Stimulated activated CD8-positive, alpha-beta memory T cell treated with anti-CD3 and anti-CD28 coated beads, Interleukin-2, amount 100 ng/mL, for 48 hours (primary cell): ENCODE measurements at regions not wholly inside any gene's neighbourhood (a gene's known extent, or its start where the extent isn't known, plus 50 kb on each side); places are given as distances from the start of the nearest gene placed in this dataset.

Source experiments
- DNase-seq, 2 donors: peaks; one replicate each; pipeline ENCODE4 v3.0.0-alpha.2; 2020; ENCODE audit warnings: low read depth in 2 of 2

- no peak for DNase-seq
Observed at GRCh38 chr3:106748472-106749262, 628.6 kb upstream of the CCDC54 start.

GRCh38 chr3:106750092-106750491, 627.1 kb upstream of the CCDC54 start:
- DNase-seq, result no peak

- no peak for DNase-seq
Observed at GRCh38 chr3:106755336-106755735, 621.9 kb upstream of the CCDC54 start.

GRCh38 chr3:106756901-106757300, 620.3 kb upstream of the CCDC54 start:
- no peak for DNase-seq

GRCh38 chr3:106758459-106758858, 618.8 kb upstream of the CCDC54 start:
- DNase-seq, result no peak

- DNase-seq, result no peak
Observed at GRCh38 chr3:106759731-106760130, 617.5 kb upstream of the CCDC54 start.

GRCh38 chr3:106765342-106765741, 611.9 kb upstream of the CCDC54 start:
- no peak for DNase-seq

- no peak for DNase-seq
Observed at GRCh38 chr3:106768941-106769480, 608.2 kb upstream of the CCDC54 start.

GRCh38 chr3:106773795-106774194, 603.4 kb upstream of the CCDC54 start:
- DNase-seq, result no peak

GRCh38 chr3:106783231-106783630, 594.0 kb upstream of the CCDC54 start:
- no peak for DNase-seq

GRCh38 chr3:106789276-106789675, 588.0 kb upstream of the CCDC54 start:
- no peak for DNase-seq

GRCh38 chr3:106792716-106793115, 584.5 kb upstream of the CCDC54 start:
- DNase-seq, result no peak

- DNase-seq, result no peak
Observed at GRCh38 chr3:106794442-106794841, 582.8 kb upstream of the CCDC54 start.

GRCh38 chr3:106795553-106795952, 581.7 kb upstream of the CCDC54 start:
- DNase-seq, result no peak

GRCh38 chr3:106797461-106797860, 579.8 kb upstream of the CCDC54 start:
- DNase-seq, result no peak

GRCh38 chr3:106805625-106806024, 571.6 kb upstream of the CCDC54 start:
- DNase-seq, result no peak

- DNase-seq, result no peak
Observed at GRCh38 chr3:106806964-106807363, 570.3 kb upstream of the CCDC54 start.

- no peak for DNase-seq
Observed at GRCh38 chr3:106809041-106809440, 568.2 kb upstream of the CCDC54 start.

GRCh38 chr3:106809623-106810299, 567.5 kb upstream of the CCDC54 start:
- DNase-seq, result no peak

- DNase-seq, result no peak
Observed at GRCh38 chr3:106810300-106810875, 566.9 kb upstream of the CCDC54 start.

GRCh38 chr3:106811376-106811775, 565.9 kb upstream of the CCDC54 start:
- DNase-seq, result no peak

GRCh38 chr3:106813742-106814141, 563.5 kb upstream of the CCDC54 start:
- DNase-seq, result no peak

- DNase-seq, result no peak
Observed at GRCh38 chr3:106814231-106814630, 563.0 kb upstream of the CCDC54 start.
